GM21786 (cell line): ENCODE measurements at regions not wholly inside any gene's neighbourhood (a gene's known extent, or its start where the extent isn't known, plus 50 kb on each side); places are given as distances from the start of the nearest gene placed in this dataset.

Experiments used
- ATAC-seq: cut with Tn5 transposase; IDR thresholded peaks from one replicate; pipeline ENCODE4 v1.9.1; 2021; ENCODE audit not compliant: unreplicated experiment

DNA sequence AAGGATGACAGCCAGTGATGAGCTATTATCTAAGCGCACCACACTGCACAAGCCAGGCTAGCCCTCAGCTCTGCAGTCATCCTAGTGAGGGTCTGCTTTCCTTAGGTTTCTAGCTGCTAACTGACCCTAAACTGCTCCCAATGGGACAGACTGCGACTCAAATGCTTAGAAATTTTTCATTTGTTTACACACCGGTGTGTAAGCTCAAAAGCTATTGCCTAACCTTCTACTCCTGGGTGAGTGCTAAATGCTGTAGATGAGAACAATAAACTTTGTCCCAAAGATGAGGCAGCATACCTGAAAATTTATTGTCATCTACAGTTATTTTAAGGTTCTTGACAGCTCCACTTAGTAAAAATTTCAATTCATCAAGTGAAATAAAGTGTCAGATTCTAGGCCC, 311.4 kb downstream of the TMEM167A start:
- no peak for ATAC-seq

DNA sequence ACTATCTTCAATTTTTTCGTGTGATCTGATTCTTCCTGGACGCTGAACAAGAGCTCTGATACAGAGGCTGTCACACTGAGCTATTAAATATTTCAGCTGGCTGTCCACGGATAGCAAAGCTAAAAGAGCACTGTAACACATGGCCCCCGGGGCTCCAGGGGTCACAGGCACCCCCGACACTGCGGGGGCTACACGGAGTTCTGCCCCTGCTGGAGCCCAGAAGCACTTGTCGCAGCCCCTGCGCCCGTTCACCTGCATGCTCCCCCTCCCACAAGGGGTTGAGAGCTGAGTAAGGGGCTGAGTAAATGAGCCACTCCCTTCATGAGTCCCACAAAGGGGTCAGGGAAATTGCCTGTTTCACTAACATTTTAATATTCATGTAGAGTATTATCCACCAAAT, 316.3 kb downstream of the TMEM167A start:
- ATAC-seq, result no peak

DNA sequence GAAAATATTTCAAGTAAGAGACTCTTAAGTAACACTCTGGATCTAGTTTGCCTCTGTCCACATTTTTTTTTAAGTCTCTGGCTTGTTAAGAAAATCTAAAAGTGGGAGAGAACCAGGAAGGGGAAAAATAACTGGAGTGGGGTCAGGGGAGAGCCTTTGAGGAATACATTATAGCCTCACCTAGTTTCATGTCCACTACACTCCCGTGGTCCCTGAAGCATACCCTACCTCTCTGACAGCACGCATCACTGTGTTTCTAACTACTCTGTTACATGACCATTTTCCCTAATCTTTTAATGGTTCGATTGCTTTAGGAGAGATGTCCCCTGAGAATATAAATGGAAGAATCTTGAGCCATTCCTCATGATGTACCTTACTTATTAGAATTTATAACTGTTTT, 318.3 kb downstream of the TMEM167A start:
- ATAC-seq, result no peak

DNA sequence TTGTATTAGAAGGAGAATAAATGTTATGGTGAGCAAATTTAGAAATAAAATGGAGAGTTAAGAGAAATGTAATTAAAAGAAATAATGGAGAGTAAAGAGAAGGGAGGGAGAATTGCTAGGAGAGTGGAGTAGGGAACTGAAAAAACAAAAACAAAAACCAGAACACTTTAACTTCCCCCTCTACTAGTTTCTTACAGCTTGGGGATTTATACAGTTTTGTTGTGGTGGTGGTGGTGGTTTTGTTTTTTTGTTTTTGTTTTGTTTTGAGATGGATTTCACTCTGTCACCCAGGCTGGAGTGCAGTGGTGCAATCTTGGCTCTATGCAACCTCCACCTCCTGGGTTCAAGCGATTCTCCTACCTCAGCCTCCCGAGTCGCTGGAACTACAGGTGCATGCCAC, 322.4 kb downstream of the TMEM167A start:
- ATAC-seq, result peak; percentile 93

DNA sequence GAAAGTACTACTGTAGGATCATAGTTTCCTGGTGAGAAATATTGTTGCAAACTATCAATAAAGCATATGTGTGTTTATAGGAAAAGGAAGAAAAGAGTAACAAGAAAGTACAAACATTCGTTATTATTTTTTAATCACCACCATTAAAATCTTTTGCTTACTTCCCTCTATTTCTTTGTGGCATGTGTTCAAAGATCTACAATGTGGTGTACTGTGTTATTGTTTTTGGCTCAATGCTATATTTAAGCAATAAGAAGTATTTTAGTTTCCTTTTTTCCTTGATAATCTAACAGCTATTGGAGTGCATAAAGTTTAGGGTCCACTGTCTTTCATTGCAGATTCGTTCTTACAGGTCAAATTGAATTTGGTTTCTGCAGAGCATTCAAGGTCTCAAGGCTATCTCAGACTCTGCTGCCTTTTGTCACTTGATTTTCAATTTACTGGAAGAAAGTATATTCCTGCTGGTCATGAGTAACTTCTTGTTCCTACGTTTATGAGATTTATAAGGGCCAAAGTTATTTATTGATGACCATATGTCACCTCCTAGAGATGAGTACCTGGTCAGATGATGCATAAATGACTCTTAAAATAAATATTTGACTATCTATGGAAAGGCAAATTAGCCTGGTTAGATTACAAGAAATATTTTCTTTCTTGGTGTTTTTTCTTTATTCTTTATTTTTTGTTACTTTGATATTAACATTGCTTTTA, 323.0 kb downstream of the TMEM167A start:
- ATAC-seq, result no peak

DNA sequence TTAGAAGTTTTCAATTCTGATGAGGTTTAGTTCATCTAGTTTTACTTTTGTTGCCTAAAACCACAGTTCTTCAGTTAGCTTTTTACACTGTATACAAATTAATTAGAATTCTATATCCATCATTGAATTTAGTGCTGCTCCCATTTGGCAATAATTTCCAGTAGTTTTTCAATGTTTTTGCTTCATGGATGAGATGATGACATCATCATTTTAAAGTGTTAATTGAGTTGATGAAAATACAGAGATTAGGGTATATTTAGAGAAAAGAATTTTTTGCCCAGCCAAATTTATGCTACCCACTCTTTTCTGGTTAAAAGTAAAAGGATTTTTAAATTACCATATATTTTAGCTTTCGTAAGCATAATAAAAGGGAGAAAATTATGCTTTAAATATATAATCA, 323.8 kb downstream of the TMEM167A start:
- no peak for ATAC-seq

DNA sequence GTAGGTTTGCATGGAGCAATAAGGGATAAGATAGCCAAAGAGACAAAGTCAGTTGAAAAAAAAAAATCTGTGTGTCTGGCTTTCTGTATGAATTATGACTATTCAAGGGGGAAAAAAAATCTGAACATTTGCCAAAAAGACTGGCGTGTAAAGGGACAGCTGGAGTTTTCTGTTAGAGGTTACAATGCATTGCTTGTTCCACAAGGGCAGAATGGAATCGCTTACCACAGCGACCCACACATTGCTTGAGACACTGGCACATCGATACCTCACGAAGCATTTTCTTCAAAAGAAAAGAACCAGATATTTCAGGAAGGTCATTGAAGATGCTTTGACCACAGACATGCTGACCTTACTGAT, 327.8 kb downstream of the TMEM167A start:
- no peak for ATAC-seq

DNA sequence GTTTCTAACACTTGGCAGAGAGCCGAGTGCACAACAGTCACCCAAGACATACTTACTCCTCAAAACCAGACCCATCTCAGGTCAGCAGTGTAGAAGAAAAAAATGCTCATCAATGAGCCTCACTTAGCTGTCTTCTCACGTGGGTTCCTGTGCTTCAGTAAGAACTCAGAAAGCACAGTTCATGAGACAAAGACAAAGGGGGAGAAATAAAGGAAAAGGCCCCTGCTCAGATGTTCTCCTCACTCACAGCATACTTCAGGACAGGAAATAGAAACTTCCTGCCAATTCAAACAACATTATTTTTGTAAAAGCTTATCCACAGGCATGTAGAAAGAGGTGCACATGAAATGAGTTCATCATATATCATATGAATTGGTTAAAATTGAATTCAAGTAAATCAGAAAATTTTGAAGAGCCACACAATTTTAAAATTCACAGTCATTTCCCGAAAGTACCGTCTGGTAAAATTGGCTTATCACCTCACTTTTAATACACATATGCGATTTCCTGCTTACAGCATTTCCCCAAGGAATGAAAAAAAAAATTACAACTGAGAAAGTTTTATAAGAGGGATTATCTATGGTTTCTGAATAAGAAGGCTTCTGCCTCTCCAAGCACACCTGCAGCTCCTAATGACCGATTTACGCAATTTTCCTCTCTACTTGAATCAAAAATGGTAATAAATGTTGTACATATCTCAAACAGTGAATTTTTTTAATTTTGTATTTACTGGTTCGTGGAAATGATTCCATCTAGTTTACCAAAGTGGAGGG, 328.3 kb downstream of the TMEM167A start:
- no peak for ATAC-seq

DNA sequence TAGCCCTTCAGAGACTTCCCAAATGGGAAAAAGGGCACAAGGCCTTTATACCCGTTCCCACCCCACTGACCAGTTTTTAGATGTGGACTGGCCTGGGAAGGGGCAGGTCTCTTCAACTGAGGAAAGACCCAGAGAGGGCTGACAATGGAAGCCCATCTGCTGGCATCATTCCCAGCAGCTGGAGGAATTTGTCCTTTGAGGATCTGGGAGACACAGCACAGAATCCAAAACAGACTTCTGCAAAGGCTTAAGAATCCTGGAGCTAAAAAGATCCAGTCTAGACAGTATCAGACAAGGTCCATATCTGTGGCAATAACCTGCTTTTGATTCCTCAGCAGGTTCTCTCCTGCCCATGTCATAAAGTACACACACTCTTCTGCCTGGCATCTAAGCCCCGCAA, 329.2 kb downstream of the TMEM167A start:
- no peak for ATAC-seq

DNA sequence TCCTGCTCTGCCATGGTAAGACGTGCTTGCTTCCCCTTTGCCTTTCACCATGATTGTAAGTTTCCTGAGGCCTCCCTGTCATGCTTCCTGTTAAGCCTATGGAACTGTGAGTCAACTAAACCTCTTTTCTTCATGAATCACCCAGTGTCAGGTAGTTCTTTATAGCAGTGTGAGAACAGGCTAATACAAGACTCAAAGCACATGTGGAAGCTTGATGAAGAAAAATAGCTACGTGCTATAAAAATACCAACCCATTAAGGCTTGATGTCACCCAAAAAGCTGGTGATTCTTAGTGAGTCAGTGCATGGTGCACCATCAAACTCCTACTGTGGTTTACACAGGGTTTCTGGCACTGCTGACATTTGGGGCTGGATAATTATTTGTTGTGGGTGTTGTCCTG, 332.2 kb downstream of the TMEM167A start:
- ATAC-seq, result no peak

DNA sequence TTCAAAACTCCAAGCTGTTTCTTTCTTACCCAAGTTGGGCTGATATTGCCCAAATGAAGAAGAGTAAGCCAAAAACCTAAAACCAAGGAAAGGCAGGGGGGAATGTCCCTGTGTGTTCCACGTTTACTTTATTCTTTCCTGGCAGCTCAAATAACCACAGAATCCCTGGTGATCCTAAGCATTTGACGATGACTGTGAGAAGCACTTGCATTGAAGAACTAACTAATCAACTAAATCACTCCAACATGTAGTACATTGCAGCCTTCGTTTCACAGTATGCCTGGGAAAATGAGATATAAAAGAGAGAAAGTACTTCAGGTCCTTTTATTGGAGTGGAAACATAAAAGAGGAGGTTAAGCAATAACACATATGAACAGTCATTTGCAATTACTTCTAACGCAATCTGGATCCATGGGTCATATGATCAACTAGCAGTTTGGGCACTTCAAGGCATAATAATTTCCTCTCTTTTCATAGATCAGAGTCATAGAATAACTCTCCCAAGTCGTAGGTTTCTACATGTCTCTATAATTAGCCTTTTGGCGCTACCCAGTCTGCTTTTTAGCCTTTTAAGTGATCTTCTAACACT, 338.4 kb downstream of the TMEM167A start:
- no peak for ATAC-seq

DNA sequence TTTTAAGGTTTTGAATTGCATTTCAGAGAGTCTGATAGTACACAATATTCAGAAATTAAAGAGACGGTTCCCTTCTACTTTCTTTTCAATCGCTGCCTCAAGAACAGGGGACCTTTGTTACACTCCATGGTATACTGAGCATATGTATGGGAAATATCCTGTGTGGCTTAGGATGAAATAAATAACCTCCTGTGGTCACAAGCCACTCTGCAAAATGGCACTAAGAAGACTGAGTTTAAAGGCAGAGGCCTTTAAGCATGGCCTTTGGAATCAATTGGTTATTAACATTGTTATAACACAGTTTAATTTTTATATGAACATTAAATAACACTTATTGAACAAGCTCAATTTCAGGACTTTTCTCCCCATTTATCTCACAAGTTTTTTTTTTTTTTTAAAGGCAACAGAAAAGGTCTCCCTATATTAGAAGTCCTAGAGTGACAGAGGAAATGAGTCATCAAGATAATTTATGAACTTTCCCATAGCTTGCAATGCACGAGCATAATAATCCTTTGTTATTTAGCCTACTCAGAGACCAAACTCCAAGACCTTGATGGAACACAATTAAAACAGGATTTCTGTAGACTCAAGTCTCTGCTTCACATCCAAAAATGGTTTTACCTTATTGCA, 341.9 kb downstream of the TMEM167A start:
- no peak for ATAC-seq

DNA sequence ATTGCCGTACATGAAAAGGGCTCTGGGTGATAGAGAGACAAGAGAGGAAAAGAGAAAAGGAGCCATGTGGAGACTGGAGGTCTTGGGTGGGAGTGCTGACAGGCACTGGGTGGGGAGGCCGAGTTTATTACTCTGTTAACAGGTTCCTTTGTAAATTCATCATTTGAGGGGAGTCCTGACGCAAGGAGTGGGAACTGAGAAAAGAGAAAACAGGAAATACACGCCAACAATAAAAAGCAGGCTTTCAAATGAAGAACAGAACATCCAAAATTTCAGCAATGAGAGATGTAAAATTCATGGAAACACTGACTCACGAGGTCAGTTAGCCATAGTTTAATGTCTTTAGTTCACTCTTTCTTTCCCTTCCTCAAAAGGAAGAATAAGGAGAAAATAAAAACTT, 342.8 kb downstream of the TMEM167A start:
- ATAC-seq, result no peak

DNA sequence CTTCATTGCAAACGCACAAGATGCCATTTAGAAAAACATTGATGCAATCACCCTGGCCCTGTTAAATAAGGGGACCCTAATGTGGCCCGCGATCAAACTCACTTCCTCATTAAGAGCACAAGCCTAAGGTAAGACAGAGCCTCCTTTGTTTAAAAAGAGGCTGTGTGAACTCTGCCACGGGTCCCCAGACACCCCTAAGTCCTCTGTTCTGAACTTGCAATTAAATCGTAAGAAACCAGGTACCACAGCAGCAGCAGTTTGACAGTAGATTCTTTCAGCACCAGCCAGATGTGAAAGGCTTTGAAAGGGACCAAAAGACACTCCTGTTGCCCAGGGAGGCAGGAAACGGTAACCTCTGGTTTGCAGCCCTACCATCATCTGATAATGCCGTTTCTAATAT, 346.3 kb downstream of the TMEM167A start:
- no peak for ATAC-seq

DNA sequence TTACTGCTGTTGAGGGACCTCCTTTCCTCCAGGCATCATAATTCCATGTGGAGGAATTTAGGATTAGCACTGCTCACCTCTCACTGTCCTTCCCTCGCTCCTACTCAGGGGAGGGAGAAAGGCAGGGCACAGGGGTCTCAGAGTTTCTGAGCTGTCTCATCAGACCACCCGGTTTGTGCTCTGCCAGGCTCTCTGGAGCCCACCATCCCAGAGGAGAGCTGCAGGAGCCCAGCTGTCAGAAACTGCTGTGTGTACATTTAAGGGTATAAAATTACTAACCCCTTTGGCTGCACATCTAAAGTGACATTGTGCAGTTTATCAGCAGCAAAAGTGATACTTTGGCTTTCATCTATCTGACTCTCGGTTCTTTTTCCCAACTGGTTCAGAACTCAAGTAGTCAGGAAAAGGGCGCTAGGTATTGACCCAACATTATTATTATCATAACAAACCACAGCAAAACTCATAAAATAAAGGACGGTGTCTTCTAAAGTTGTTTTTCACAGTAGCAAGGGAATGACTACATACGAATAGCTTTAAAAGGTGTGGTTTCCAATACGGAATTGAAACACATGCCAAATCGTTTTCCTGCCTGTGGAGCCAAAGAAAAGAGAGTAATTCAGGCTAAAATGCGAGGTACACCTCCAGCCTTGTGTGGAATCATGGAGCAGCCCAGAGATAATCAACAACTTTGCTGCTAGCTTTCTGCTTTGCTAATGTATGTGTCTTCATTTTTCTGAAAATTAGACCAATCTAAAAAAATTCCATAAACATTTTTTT, 348.1 kb downstream of the TMEM167A start:
- no peak for ATAC-seq

DNA sequence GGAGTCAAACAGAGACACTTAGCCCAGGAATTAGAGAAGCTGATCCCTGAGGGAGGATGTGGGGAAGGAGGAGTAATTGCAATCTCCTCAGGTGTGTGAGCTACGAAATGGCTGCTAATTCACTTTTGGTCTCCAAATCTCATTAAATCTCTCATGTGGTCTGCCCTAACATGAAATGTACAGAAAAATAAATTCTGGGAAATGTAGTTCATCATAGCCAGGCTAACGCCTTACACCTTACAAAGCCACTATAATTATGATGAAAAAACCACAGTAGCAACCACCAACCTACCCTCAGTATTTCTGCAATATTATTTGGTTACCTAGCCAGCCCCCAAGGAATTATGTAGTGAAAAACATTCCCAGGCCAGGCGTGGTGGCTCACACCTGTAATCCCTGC, 354.0 kb downstream of the TMEM167A start:
- no peak for ATAC-seq

DNA sequence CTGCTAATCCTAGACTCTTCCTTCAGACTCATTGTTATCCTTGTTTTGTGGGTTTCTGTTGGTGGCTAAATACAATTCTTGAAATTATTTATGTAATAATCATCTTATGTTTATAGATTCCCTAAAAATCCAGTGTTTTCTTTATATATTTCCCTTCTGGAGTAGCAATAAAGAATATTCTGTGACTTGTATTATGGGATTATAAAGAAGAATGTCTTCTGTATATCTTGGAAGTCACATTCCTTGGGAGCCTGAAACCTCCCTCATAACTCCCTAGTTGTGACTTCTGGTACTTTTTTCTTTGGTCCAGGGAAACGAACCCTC, 356.1 kb downstream of the TMEM167A start:
- no peak for ATAC-seq

DNA sequence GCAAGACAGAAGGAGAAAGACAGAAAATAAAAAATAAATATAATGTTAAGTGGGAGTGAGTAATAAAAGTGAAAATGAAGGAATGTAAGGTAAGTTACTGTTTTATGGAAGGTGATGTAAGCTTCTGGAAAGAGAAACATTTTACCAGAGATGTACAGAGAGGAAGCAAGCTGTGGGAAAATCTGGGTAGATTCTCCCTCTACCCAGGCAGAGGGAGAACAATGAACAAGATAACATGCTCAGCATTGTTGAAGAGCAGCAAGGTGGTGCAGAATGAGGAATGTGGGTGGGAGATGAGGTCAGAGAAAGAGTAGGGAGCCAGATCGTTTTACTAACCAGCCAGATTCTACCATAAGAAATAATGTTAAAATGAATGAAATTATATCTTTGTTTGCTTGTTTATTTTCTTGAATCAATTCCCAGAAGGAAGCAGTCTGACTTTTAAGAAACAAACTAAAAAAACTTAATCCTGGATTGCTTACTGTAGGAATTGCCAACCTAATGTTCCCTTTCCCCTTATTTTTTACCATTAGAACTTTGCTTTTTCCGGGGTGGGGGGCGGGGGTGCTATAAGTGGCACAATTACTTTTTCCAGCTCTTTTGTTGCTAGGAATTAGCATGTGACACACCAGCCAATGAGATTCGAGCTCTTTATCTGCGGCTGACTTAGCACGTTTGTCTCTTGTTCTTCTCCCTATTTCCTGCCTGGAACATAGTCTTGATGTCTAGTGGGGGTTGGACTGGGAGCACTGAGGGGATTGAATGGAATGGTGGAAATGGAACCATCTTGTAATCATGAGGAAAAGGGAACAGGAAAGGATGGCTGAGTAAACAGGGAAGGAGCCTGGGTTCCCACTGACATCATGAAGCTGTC, 356.7 kb downstream of the TMEM167A start:
- no peak for ATAC-seq

DNA sequence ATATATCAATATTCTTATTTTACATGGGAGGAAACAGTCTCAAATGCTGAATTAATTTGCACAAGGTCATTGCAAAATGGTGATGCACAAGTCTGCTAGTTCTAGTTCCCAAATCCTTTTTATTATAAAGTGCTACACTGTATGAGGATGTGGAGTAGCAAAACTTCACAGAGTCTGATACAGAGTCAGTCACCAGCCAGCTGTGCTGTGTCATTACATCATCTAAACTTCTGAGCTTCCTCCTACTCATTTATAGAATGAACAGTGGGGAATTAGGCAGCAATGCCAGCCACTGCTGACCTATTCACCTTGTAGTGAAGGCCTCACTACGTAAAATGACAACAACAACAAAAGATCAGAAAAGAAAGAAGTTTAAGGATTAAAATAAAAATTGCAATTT, 357.8 kb downstream of the TMEM167A start:
- peak; percentile 84 for ATAC-seq

DNA sequence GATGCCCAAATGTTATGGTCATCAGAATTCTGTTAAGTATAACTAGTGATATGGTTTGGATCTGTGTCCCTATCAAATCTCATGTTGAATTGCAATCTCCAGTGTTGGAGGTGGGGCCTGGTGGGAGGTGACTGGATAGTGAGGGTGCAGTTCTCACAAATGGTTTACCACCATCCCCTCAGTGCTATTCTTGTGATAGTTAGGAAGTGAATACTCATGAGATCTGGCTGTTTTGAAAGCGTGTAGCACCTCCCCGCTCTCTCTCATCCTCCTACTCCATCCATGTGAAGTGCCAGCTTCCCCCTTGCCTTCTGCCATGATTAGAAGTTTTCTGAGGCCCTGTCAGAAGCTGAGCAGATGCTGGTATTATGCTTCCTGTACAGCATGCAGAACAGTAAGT, 359.5 kb downstream of the TMEM167A start:
- ATAC-seq, result no peak
